Right atrium auricular region (tissue), 2 donors: ENCODE measurements at regions not wholly inside any gene's neighbourhood (a gene's known extent, or its start where the extent isn't known, plus 50 kb on each side); places are given as distances from the start of the nearest gene placed in this dataset.

Experiments used
- DNase-seq: peaks from one replicate; pipeline ENCODE4 v3.0.0-alpha.2; 2019; ENCODE audit warnings: low spot score
- H3K27ac ChIP-seq, 2 donors: fragments of 200-600 bp; sonication (generic); 1 replicate in 1 of 2; 2 replicates in 1 of 2; pipeline ENCODE4 v1.5.1; 2016 to 2019
- H3K27me3 ChIP-seq, 2 donors: fragments of 200-600 bp; sonication (generic); one replicate each; pipeline versions ENCODE4 v1.5.1 to v1.6.0; 2017 to 2019
- H3K36me3 ChIP-seq: fragments of 200-600 bp; sonication (generic); one replicate; pipeline ENCODE4 v1.5.1; 2016
- H3K4me1 ChIP-seq, 2 donors: fragments of 200-600 bp; sonication (generic); one replicate each; pipeline versions ENCODE4 v1.5.1 to v1.6.0; 2017 to 2019
- H3K4me3 ChIP-seq, 2 donors: fragments of 200-600 bp; sonication (generic); 1 replicate in 1 of 2; 2 replicates in 1 of 2; pipeline ENCODE4 v1.5.1; 2017 to 2019; ENCODE audit warnings: mild to moderate bottlenecking in 1 of 2, moderate library complexity in 1 of 2
- H3K9me3 ChIP-seq, 2 donors: fragments of 200-600 bp; sonication (generic); one replicate each; pipeline ENCODE4 v1.5.1; 2019
- TF ChIP-seq, protein P1 (sequence below), 2 donors: fragments of 200-600 bp; sonication (generic); IDR thresholded peaks; one replicate each; pipeline ENCODE4 v1.5.1; 2019; ENCODE audit warnings: antibody characterized with exemption in 2 of 2

DNA sequence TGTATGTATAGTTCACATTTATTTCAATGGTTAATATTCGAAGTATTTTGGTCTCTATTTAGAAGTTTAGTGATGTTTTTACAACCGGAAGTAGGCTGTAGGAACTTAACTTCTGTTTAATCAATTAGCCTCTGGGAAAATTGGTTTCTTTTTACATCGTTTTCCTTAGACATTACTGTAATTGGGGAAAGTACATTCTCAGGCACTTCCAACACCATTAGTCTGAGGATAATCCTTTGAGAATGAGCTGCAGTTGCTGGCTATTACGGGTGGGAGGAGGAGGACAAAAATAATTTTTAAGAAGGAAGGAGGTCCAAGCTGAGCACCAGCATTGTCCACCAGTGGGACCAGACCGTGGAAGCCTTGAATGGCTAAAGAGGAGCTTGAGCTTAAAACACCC lies 70.4 kb upstream of the ST3GAL5 start:
- DNase-seq: no peak
- Histone ChIP-seq H3K9me3 (no peaks in the 10 kb centered on the region), H3K36me3 (no peaks in the 10 kb centered on the region), H3K4me3 (no peak overlapping the region), H3K27me3 (no peaks in the 10 kb centered on the region), H3K27ac (no peak overlapping the region), H3K4me1 (no peaks in the 10 kb centered on the region)
- TF ChIP-seq, protein P1, sequence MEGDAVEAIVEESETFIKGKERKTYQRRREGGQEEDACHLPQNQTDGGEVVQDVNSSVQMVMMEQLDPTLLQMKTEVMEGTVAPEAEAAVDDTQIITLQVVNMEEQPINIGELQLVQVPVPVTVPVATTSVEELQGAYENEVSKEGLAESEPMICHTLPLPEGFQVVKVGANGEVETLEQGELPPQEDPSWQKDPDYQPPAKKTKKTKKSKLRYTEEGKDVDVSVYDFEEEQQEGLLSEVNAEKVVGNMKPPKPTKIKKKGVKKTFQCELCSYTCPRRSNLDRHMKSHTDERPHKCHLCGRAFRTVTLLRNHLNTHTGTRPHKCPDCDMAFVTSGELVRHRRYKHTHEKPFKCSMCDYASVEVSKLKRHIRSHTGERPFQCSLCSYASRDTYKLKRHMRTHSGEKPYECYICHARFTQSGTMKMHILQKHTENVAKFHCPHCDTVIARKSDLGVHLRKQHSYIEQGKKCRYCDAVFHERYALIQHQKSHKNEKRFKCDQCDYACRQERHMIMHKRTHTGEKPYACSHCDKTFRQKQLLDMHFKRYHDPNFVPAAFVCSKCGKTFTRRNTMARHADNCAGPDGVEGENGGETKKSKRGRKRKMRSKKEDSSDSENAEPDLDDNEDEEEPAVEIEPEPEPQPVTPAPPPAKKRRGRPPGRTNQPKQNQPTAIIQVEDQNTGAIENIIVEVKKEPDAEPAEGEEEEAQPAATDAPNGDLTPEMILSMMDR (IDR thresholded peaks at IDR 0.05): no peak

DNA sequence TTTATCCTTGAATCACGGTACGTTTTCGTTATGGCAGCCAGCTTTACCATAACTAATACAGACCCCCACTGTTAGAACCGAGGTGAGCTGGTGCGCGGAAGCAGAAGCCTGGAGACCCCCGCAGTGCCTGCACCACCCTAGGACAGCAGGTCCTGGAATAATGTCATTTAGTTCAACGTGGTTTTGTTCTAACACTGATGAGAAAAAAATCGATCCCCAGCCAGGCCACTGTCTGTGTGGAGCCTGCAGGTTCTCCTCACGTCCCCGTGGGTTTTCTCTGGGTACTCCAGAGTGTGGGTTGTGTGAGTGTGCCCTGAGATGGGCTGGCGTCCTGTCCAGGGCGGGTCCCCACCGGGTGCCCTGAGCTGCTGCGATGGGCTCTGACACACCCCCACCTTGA lies 69.9 kb upstream of the ST3GAL5 start:
- H3K9me3 ChIP-seq: no peaks in the 10 kb centered on the region
- H3K36me3 ChIP-seq: no peaks in the 10 kb centered on the region
- no peak overlapping the region for H3K27ac ChIP-seq
- TF ChIP-seq, protein P1 (IDR thresholded peaks at IDR 0.05): no peak
- peak; percentile 23 for DNase-seq
- H3K27me3 ChIP-seq: no peaks in the 10 kb centered on the region
- no peaks in the 10 kb centered on the region for H3K4me1 ChIP-seq
- H3K4me3 ChIP-seq: no peak overlapping the region

DNA sequence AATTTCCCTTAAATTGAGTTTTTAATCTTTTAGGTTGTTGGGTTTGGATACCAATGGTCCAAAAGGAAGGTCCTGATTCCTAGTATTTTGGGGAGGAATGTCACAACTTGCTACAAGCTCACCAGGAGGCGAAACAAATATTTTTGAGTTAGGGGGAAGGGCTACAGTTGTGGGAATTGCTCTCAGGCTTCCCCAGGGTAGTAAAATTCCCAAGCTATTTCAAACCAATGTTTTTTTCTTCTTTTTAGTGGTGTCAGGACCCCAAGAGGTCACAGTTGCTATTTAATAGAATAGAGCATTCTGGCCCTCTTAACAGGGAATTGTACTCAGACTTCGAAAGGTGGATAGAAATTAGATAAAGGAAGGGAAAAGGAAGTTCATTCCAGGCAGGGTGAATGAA lies 68.5 kb upstream of the ST3GAL5 start:
- Histone ChIP-seq H3K27ac (no peak overlapping the region), H3K27me3 (no peaks in the 10 kb centered on the region), H3K4me1 (no peaks in the 10 kb centered on the region), H3K36me3 (no peaks in the 10 kb centered on the region), H3K9me3 (no peaks in the 10 kb centered on the region), H3K4me3 (no peak overlapping the region)
- TF ChIP-seq, protein P1 (IDR thresholded peaks at IDR 0.05): no peak
- DNase-seq: no peak

DNA sequence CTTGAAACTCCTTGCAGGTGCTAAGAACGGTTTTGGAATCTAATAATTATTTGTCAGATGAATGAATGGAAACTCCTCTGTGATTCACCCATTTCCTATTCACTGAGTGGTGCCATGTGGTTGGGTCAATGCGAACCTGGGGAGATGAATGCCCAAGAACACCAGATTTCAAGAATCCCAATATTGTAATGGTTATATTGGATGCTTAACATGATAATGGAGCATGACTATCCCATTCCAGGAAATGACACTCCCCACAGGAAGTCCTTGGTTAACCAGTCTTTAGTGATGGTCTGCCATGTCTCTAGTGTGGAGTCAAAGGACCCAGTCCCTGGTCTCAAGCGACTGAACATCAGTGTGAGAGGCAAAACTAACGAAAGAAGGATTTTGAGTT lies 67.9 kb upstream of the ST3GAL5 start:
- TF ChIP-seq, protein P1 (IDR thresholded peaks at IDR 0.05): no peak
- no peak overlapping the region for H3K27ac ChIP-seq
- H3K4me1 ChIP-seq: no peaks in the 10 kb centered on the region
- DNase-seq: no peak
- no peaks in the 10 kb centered on the region for H3K9me3 ChIP-seq
- H3K4me3 ChIP-seq: no peak overlapping the region
- no peaks in the 10 kb centered on the region for H3K36me3 ChIP-seq
- H3K27me3 ChIP-seq: no peaks in the 10 kb centered on the region

DNA sequence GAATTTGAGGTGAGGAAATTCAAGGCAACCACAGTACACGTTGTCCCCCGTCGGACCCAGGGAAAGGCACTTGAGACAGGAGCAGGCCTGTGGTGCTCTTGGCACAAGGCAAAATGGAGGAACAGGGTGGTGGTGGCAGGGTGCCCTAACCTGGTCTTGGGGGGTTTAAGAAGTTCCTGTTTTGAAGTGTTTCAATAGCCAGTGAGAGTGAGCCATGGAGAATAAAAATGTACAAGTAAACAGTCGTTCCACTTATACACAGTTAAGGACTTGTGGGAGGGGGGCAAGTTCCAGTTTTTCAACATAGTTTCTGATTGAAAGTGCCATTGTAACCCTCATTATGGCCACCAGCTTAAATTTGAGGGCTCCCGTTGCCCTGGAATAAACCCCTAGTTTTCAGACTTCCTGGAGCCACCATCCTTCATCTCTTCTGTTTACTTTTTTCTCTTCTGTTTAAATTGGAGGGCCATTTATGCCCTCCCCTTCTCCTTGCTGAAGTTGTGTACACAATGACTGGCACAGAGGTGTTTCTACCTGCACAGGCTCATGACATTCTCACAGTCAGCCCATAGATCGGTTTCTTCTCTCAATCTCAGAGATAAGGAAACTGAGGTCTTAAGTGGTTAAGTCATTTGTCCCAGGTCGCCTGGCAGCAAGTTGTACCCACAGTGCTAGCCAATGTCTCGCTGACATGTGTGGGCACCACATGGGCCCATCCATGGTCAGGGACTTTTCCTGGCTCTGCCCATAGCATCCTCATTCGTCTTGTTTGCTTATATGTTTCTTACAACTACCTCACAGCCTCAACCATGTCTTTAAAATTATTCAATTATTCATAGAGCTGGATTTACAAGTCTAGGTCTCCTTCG lies 66.0 kb upstream of the ST3GAL5 start:
- no peaks in the 10 kb centered on the region for H3K4me1 ChIP-seq
- no peak overlapping the region for H3K4me3 ChIP-seq
- H3K27me3 ChIP-seq: no peaks in the 10 kb centered on the region
- H3K36me3 ChIP-seq: no peaks in the 10 kb centered on the region
- H3K27ac ChIP-seq: no peak overlapping the region
- TF ChIP-seq, protein P1 (IDR thresholded peaks at IDR 0.05): no peak
- no peak for DNase-seq
- H3K9me3 ChIP-seq: no peaks in the 10 kb centered on the region

DNA sequence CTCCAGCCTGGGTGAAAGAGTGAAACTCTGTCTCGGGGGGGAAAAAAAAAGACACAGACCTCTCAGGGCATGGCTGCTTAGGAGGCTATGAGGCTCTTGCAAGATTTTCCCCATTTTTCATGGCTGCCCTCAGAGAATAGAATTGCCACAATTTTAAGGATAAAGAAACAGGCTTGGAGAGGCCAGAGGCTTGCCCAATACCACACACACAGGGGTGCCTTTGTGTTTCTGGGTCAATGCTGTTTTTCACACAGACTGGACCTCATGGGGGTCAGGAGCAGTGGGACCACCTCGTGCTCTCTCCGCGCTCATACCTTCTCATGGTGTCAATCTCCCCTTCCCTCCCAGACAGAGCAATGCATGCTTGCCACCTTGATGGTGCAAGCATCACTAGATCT lies 65.4 kb upstream of the ST3GAL5 start:
- no peaks in the 10 kb centered on the region for H3K4me1 ChIP-seq
- H3K36me3 ChIP-seq: no peaks in the 10 kb centered on the region
- TF ChIP-seq, protein P1 (IDR thresholded peaks at IDR 0.05): no peak
- H3K9me3 ChIP-seq: no peaks in the 10 kb centered on the region
- no peaks in the 10 kb centered on the region for H3K27me3 ChIP-seq
- H3K27ac ChIP-seq: no peak overlapping the region
- no peak for DNase-seq
- no peak overlapping the region for H3K4me3 ChIP-seq
